Fibroblast of the conjunctiva (primary cell): ENCODE measurements at regions not wholly inside any gene's neighbourhood (a gene's known extent, or its start where the extent isn't known, plus 50 kb on each side); places are given as distances from the start of the nearest gene placed in this dataset.
"Not testable (repeated sequence)": the region's sequence is repeated elsewhere in the genome, so short reads cannot be mapped to it uniquely, and the experiment has no call there.

Source experiments
- DNase-seq: peaks from one replicate; pipeline ENCODE4 v3.0.0-alpha.2; 2010; ENCODE audit warnings: low read depth

- DNase-seq, result no peak
Observed at GRCh38 chr12:19909418-19909817, 458.9 kb upstream of the PDE3A start.

DNA sequence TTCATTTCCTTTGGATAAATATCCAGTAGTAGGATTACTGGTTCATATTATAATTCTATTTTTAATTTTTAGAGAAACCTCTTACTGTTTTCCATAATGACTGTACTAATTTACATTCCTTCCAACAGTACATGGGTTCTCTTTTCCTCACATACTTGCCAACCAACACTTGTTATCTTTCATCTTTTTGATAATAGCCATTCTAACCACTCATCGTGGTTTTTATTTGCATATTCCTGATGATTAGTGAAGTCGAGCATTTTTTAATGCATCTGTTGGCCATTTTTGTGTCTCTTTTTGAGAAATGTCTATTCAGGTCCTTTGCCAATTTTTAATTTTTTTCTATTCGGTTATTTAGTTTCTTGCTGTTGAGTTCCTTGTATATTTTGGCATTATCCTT lies 457.7 kb upstream of the PDE3A start:
- no peak for DNase-seq

DNA sequence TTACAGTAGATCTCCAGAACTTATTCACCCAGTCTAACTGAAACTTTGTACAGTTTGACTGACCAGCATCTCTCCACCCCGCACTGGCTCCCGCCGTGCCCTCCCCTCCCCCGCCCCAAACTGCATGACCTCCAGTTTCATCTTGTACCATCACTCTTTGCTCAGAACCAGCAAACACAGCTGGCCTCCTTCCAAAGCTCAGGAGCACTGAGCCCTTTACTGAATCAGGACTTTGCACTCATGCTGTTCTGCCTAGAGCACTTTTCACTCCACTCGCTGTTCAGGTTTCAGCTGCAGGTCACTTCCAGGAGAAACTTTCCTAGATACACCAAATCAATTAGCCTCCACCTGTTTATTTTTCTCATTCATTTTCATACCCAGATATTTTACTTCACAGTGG lies 455.3 kb upstream of the PDE3A start:
- no peak for DNase-seq

GRCh38 chr12:19915392-19916195 lies 452.7 kb upstream of the PDE3A start:
- DNase-seq, result peak; percentile 26

DNA sequence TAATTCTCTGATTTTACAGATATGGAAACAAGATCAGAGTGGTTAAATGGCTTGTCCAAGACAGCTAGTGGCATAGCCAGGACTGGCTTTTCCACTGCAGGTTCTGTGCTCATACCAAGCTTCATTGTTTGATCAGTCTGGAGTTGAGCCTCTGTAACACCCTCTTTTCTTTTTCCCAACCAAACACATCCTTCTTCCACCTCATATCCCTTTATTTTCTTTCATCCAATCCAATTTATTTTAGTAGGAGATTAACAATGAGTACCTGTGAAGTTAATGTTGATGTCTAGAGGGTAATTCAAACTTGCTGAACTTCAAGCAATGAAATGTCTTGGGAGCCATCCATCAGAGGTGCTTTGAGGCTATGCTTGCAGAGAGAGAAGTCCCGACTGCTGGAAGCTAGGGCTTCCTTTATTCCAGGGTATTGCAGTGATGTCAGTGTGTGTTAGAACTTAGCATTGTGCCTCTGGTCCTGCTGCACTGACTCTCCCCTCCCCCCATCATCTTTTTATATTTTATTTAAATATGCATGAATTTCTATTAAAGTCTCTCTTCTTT lies 452.1 kb upstream of the PDE3A start:
- no peak for DNase-seq

DNA sequence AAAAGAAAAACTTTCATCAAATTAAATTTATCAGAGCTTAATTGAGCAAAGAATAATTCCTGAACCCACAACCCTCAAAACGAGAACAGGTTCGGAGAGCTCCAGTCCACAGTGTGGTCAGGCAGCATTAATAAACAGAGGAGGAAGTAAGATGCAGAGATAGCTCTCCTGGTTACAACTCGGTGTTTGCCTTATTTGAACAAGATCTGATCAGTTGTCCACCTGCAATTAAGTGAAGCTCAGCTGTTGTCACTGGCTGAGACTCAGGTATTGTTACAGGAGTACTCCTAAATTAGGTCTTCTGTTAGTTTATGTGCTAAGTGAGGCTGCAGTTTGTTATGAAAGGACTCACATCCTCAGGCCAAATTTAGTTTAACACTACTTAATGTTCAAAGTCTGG lies 451.4 kb upstream of the PDE3A start:
- DNase-seq, result no peak

GRCh38 chr12:19921716-19922115 lies 446.6 kb upstream of the PDE3A start:
- DNase-seq, result not testable (repeated sequence)

DNA sequence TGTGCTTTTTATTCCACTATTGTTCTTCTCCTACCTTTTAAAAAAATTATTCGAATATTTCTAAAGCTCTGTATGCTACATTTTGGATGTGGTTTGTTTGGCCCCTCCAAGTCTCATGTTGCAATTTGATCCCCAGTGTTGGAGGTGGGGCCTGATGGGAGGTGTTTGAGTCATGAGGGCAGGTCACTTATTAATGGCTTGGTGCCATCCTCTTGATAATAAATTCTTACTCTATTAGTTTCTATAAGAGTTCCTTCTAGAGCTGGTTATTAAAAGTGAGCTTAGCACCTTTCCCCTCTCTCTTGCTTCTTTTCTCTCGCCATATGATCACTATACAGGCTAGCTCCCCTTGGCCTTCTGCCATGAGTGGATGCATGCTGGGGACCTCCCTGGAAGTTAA lies 445.6 kb upstream of the PDE3A start:
- no peak for DNase-seq

DNA sequence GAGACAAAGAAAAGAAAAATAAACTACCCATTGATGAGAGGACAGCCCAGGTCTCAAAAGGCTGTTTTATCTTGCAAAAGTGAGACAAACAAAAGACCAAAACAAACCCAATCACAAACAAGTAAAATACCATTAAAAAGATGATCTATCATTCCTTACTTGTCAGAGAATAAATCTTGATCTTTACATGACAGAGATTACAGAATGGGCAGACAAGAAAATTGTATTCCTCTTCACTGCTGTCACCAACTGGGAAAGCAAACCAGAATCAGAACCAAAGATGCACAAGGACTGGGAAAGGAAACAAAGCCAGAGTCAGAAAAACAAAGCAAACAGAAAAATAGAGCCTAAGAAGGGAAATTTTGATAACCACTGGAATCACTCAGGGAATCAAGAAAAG lies 444.0 kb upstream of the PDE3A start:
- DNase-seq, result no peak

- no peak for DNase-seq
Observed at GRCh38 chr12:19925841-19926240, 442.5 kb upstream of the PDE3A start.

- no peak for DNase-seq
Observed at GRCh38 chr12:19926266-19926665, 442.1 kb upstream of the PDE3A start.

DNA sequence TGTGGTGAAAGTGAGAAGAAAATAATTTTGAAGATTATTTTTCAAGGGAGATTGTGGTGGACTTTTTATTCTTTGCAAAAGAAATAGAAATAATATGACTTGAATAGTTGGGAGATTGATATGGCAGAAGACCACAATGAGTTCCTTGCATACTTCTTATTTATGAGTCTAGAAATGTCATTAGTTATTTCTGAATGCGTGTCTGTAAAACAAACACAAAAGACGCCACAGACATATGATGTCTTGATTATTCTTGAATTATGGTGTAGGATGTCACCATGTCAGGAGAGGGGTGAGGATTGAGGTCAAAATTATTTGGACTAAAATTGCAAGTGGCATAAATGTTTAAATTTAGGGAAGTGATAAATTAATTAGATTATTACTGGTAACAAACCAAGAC lies 440.7 kb upstream of the PDE3A start:
- no peak for DNase-seq

GRCh38 chr12:19932413-19932812 lies 435.9 kb upstream of the PDE3A start:
- DNase-seq, result no peak

- no peak for DNase-seq
Observed at GRCh38 chr12:19933924-19934323, 434.4 kb upstream of the PDE3A start.

- no peak for DNase-seq
Observed at GRCh38 chr12:19937161-19937560, 431.2 kb upstream of the PDE3A start.

DNA sequence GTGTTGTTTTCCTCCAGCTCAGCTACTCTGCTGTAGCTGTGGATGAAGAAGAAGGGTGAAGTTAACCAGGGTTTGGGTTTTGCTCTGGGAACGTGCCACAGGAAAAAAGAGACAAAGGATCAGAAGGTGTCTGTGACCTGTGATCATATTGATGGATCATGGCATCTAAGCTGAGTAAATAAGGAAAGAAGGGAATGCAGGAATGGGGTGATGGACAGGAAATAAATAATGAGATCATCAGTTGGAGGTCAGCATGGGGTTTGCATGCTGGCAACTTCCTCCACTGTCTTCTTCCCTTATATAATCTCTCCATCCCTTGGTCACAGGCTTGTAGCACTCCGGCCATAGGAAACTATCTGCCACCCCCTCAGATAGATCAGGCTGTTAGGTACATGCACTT lies 430.3 kb upstream of the PDE3A start:
- DNase-seq, result no peak

GRCh38 chr12:19938491-19938890 lies 429.8 kb upstream of the PDE3A start:
- no peak for DNase-seq

DNA sequence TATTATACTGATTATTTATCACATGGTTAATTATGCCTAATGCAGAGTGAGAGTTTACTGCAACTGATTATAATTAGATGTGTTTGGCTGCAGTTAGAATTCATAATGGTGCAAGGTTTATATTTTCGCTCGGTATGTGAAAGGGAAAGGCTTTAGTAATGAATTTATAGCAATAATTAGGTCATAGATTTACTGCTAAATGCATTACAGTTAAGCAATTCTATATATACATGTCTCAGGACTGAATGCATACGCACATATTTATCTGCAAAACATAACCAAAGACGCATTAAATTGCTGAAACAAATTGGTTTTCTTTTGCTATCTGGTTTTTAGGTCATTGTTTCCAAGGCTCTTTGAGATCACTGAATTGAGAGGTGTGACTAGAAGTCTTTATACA lies 428.1 kb upstream of the PDE3A start:
- no peak for DNase-seq

GRCh38 chr12:19941096-19941495 lies 427.2 kb upstream of the PDE3A start:
- no peak for DNase-seq

- DNase-seq, result peak; percentile 10
Observed at GRCh38 chr12:19945559-19946435, 422.5 kb upstream of the PDE3A start.

DNA sequence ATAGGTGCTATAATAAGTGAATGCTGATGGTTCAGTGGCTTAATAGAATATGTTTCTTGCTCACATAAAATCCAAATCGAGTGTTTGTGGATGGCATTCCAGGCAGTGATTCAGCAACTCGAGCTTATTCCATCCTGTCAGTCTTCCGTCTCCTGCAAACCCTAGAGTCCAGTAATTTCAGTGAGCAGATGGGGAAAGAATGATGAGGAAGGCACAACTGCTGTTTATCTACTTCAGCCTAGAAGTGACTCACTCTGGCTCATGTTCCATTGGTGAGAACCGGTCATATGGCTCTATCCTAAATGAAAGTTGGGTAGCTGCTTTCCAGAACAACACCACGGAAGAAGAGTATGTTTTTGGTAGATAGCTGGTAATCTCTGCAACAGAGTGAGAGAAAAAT lies 421.8 kb upstream of the PDE3A start:
- peak; percentile 82 for DNase-seq

DNA sequence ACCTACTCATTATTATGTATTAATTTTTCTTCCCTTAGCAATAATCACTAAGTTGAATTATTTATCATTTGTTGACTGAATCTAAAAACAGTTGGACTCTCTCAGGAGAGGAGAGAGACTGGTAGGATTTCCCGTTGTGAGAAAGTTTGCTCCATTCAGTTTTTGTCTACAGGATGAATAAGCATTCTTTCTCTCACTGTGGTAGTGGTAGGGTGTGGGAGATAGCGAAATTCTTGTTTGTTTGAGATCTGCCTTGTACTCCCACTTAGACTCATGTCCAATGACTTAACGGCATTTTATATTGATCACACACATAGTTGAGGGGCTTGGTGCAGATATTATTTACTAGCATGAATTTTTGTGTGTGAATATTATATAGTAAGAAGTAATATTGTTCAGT lies 421.0 kb upstream of the PDE3A start:
- DNase-seq, result no peak

- DNase-seq, result no peak
Observed at GRCh38 chr12:19951664-19952063, 416.7 kb upstream of the PDE3A start.
